ENCODE measurements at regions not wholly inside any gene's neighbourhood (a gene's known extent, or its start where the extent isn't known, plus 50 kb on each side); places are given as distances from the start of the nearest gene placed in this dataset.

GRCh38 chr15:77786181-77786890, 153.6 kb upstream of the LINGO1 start:
- no peak for DNase-seq

- DNase-seq = no peak
Measured at GRCh38 chr15:77784361-77785292, 151.9 kb upstream of the LINGO1 start.

- no peak for DNase-seq
Measured at GRCh38 chr15:77783636-77784035, 150.9 kb upstream of the LINGO1 start.

GRCh38 chr15:77782691-77783090, 150.0 kb upstream of the LINGO1 start:
- DNase-seq = no peak

GRCh38 chr15:77781946-77782240, 149.2 kb upstream of the LINGO1 start:
- DNase-seq = no peak

GRCh38 chr15:77781151-77781945, 148.6 kb upstream of the LINGO1 start:
- DNase-seq = no peak

- no peak for DNase-seq
Measured at GRCh38 chr15:77778802-77779201, 146.1 kb upstream of the LINGO1 start.

- DNase-seq = no peak
Measured at GRCh38 chr15:77775837-77776236, 143.1 kb upstream of the LINGO1 start.

- DNase-seq = no peak
Measured at GRCh38 chr15:77775373-77775772, 142.7 kb upstream of the LINGO1 start.

GRCh38 chr15:77774350-77774749, 141.6 kb upstream of the LINGO1 start:
- no peak for DNase-seq

GRCh38 chr15:77773903-77774302, 141.2 kb upstream of the LINGO1 start:
- no peak for DNase-seq

GRCh38 chr15:77772641-77773402, 140.1 kb upstream of the LINGO1 start:
- DNase-seq = no peak

GRCh38 chr15:77771616-77772015, 138.9 kb upstream of the LINGO1 start:
- DNase-seq = no peak

- no peak for DNase-seq
Measured at GRCh38 chr15:77769700-77770099, 137.0 kb upstream of the LINGO1 start.

GRCh38 chr15:77768521-77769078, 135.9 kb upstream of the LINGO1 start:
- no peak for DNase-seq

GRCh38 chr15:77768107-77768506, 135.4 kb upstream of the LINGO1 start:
- DNase-seq = no peak

- no peak for DNase-seq
Measured at GRCh38 chr15:77764095-77764494, 131.4 kb upstream of the LINGO1 start.

GRCh38 chr15:77762747-77763355, 130.1 kb upstream of the LINGO1 start:
- DNase-seq = no peak

GRCh38 chr15:77759896-77760592, 127.3 kb upstream of the LINGO1 start:
- no peak for DNase-seq

- DNase-seq = no peak
Measured at GRCh38 chr15:77753939-77754338, 121.2 kb upstream of the LINGO1 start.

- peak; percentile 74 for DNase-seq
Measured at GRCh38 chr15:77753281-77753873, 120.7 kb upstream of the LINGO1 start.

Measured in right forelimb (tissue), 1 donor.